Epithelial cell of esophagus (primary cell): ENCODE measurements at regions not wholly inside any gene's neighbourhood (a gene's known extent, or its start where the extent isn't known, plus 50 kb on each side); places are given as distances from the start of the nearest gene placed in this dataset.
A peak's percentile ranks its signal among the peaks of the same experiment; 100 is the strongest.

Experiments used
- DNase-seq: peaks from one replicate; pipeline ENCODE4 v3.0.0; 2010; ENCODE audit warnings: low read depth
- H3K4me3 ChIP-seq: 2 replicates; pipeline ENCODE4 v1.5.1; 2011; ENCODE audit warnings: mild to moderate bottlenecking, low read length, control low read depth
- CTCF ChIP-seq: IDR thresholded peaks from 2 replicates; pipeline ENCODE4 v1.5.1; 2011; ENCODE audit warnings: low read depth, mild to moderate bottlenecking, low read length, control low read depth, inconsistent platforms; ENCODE audit not compliant: insufficient read depth; ENCODE audit errors: missing control alignments

GRCh38 chr4:176843710-176844109, 51.0 kb upstream of the VEGFC start:
- TF ChIP-seq CTCF = no peak

GRCh38 chr4:176844448-176844847, 51.7 kb upstream of the VEGFC start:
- no peak overlapping the region for H3K4me3 ChIP-seq
- TF ChIP-seq CTCF = no peak
- DNase-seq = no peak

More at GRCh38 chr4:176843710-176844109, 51.0 kb upstream of the VEGFC start:
- no peak overlapping the region for H3K4me3 ChIP-seq
- no peak for DNase-seq

- H3K4me3 ChIP-seq = no peak overlapping the region
- peak; percentile 94 for DNase-seq
- TF ChIP-seq CTCF = no peak
These were observed 52.9 kb upstream of the VEGFC start for GRCh38 chr4:176845636-176846035.

GRCh38 chr4:176849076-176849475, 56.4 kb upstream of the VEGFC start:
- TF ChIP-seq CTCF = no peak
- no peak overlapping the region for H3K4me3 ChIP-seq
- peak; percentile 63 for DNase-seq

- DNase-seq = no peak
- TF ChIP-seq CTCF = no peak
- H3K4me3 ChIP-seq = no peak overlapping the region
These were observed 57.7 kb upstream of the VEGFC start for GRCh38 chr4:176850436-176850835.

- DNase-seq = no peak
- H3K4me3 ChIP-seq = no peak overlapping the region
- TF ChIP-seq CTCF = no peak
These were observed 63.7 kb upstream of the VEGFC start for GRCh38 chr4:176856421-176856820.

- no peak overlapping the region for H3K4me3 ChIP-seq
- DNase-seq = no peak
- no peak for TF ChIP-seq CTCF
These were observed 66.1 kb upstream of the VEGFC start for GRCh38 chr4:176858839-176859238.
